ENCODE measurements at regions not wholly inside any gene's neighbourhood (a gene's known extent, or its start where the extent isn't known, plus 50 kb on each side); places are given as distances from the start of the nearest gene placed in this dataset.

GRCh38 chr2:74083750-74084149, 64.0 kb downstream of the BOLA3 start:
- DNase-seq (ENCODE audit: extremely low spot score) = no peak
- ChIA-PET POLR2A (no interaction called here), CTCF (no interaction called here)
- TF ChIP-seq HDGF (IDR thresholded peaks at IDR 0.05; ENCODE audit: borderline replicate concordance) (no peak), ARNT (IDR thresholded peaks at IDR 0.05) (no peak), PKNOX1 (IDR thresholded peaks at IDR 0.05) (no peak), FOXM1 (IDR thresholded peaks at IDR 0.05; ENCODE audit: borderline replicate concordance) (no peak), SUZ12 (IDR thresholded peaks at IDR 0.05) (no peak), ZNF384 (IDR thresholded peaks at IDR 0.05) (no peak), BHLHE40 (IDR thresholded peaks at IDR 0.05; ENCODE audit: borderline replicate concordance) (no peak), ELF4 (IDR thresholded peaks at IDR 0.05) (no peak), SP1 (IDR thresholded peaks at IDR 0.05) (no peak), L3MBTL2 (conservative IDR thresholded peaks at IDR 0.05) (no peak), FOXA1 (IDR thresholded peaks at IDR 0.05) (no peak), FOXK2 (IDR thresholded peaks at IDR 0.05) (no peak), TARDBP (IDR thresholded peaks at IDR 0.05) (no peak), NFRKB (IDR thresholded peaks at IDR 0.05) (no peak), LEF1 (IDR thresholded peaks at IDR 0.05; ENCODE audit: borderline replicate concordance) (no peak), CTBP1 (IDR thresholded peaks at IDR 0.05; ENCODE audit: borderline replicate concordance) (no peak)

Data from HEK293T (cell line).